ENCODE measurements at regions not wholly inside any gene's neighbourhood (a gene's known extent, or its start where the extent isn't known, plus 50 kb on each side); places are given as distances from the start of the nearest gene placed in this dataset.

DNA sequence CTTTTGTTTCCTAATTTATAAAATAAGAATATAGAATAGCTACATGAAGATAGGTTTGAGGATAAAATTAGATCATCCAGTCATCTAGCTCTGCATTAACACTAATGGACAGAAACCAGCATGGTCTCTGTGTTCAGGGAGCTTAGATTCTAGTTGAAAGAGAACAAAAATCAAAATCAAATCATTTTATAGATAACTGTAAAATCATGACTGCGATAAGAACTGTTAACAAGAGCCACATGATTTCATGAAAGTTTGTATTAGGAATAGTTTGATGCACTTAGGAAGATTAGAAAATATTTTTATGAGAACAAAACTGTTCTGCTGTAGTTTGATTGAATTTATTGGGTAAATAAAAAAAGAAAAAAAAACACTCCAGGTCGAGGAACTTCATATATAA, 1074.7 kb downstream of the MAT2B start:
- Histone ChIP-seq H3K79me2 (ENCODE audit: control insufficient read depth, insufficient read depth, low read length) (no peaks in the 10 kb centered on the region), H3K36me3 (ENCODE audit: control insufficient read depth in 2 of 2, extremely low read depth in 1 of 2, insufficient read depth in 2 of 2, low read length in 2 of 2) (no peaks in the 10 kb centered on the region), H3K27me3 (ENCODE audit: control insufficient read depth in 2 of 2, insufficient read depth in 2 of 2, low read length in 2 of 2) (no peaks in the 10 kb centered on the region), H3K4me1 (ENCODE audit: control insufficient read depth, extremely low read depth, insufficient read depth, low read length) (no peaks in the 10 kb centered on the region), H3K9ac (replicated peaks; ENCODE audit: extremely low read depth, insufficient read depth, low read length) (no peak overlapping the region), H2AFZ (ENCODE audit: low read depth, low read length) (no peak overlapping the region), H3K27ac (ENCODE audit: insufficient read depth, low read depth, low read length) (no peak overlapping the region), H3K9me3 (replicated peaks; ENCODE audit: control insufficient read depth, insufficient read depth, low read length) (no peaks in the 10 kb centered on the region), H3K4me2 (ENCODE audit: insufficient read depth, low read length) (no peak overlapping the region), H4K20me1 (replicated peaks; ENCODE audit: control insufficient read depth, extremely low read depth, insufficient read depth, low read length) (no peaks in the 10 kb centered on the region), H3K9me1 (replicated peaks; ENCODE audit: control insufficient read depth, extremely low read depth, insufficient read depth, low read length) (no peaks in the 10 kb centered on the region), H3K4me3 (replicated peaks in 1 of 3; ENCODE audit: insufficient read depth in 1 of 3, low read depth in 1 of 3, low read length in 3 of 3) (no peak overlapping the region)
- no TSS peak for BruUV-seq (replicated peaks)
- ChIA-PET CTCF (no interaction called here), POLR2A (no interaction called here)
- DNase-seq (ENCODE audit: low read depth, low spot score) (no peak), FAIRE-seq (no peak)
- dilution Hi-C loops (cut with MboI; ENCODE audit: extremely low pct_ligation_motif_present, low sequenced_read_pairs) (no loop called here), intact Hi-C loops (cut with micrococcal nuclease) (no loop called here)
- TF ChIP-seq POLR2AphosphoS5 (IDR thresholded peaks at IDR 0.05; ENCODE audit: insufficient read depth, low read depth, low read length) (no peak), MAX (IDR thresholded peaks at IDR 0.05; ENCODE audit: insufficient read depth, insufficient read length) (no peak), FOS (IDR thresholded peaks at IDR 0.05; ENCODE audit: borderline replicate concordance, insufficient read depth, low read length) (no peak), EZH2 (IDR thresholded peaks at IDR 0.05; ENCODE audit: borderline replicate concordance, low read depth, low read length, severe bottlenecking) (no peak), GATA2 (IDR thresholded peaks at IDR 0.05; ENCODE audit: insufficient read depth, insufficient read length, low read depth, low read length) (no peak), CTCF (IDR thresholded peaks at IDR 0.05; ENCODE audit: extremely low read depth in 1 of 2, insufficient read depth in 1 of 2, low read depth in 1 of 2, low read length in 2 of 2) (no peak), JUN (IDR thresholded peaks at IDR 0.05; ENCODE audit: borderline replicate concordance, insufficient read depth, insufficient read length, low read depth) (no peak), MYC (IDR thresholded peaks at IDR 0.05; ENCODE audit: low read depth, low read length) (no peak), POLR2A (IDR thresholded peaks at IDR 0.05; ENCODE audit: low read depth, low read length) (no peak)

All from endothelial cell of umbilical vein (primary cell).